Stimulated activated CD4-positive, alpha-beta T cell treated with anti-CD3 and anti-CD28 coated beads, Interleukin-1b, Interleukin-23, amount 100 ng/mL, for 1 hour (primary cell): ENCODE measurements at regions not wholly inside any gene's neighbourhood (a gene's known extent, or its start where the extent isn't known, plus 50 kb on each side); places are given as distances from the start of the nearest gene placed in this dataset.
"Not testable (repeated sequence)": the region's sequence is repeated elsewhere in the genome, so short reads cannot be mapped to it uniquely, and the experiment has no call there.

Experiments used
- DNase-seq, 2 donors: peaks; one replicate each; pipeline ENCODE4 v3.0.0-alpha.2; 2020; ENCODE audit warnings: low read depth in 2 of 2

- no peak for DNase-seq
Measured at GRCh38 chr6:131336596-131336995, 201.3 kb downstream of the AKAP7 start.

DNA sequence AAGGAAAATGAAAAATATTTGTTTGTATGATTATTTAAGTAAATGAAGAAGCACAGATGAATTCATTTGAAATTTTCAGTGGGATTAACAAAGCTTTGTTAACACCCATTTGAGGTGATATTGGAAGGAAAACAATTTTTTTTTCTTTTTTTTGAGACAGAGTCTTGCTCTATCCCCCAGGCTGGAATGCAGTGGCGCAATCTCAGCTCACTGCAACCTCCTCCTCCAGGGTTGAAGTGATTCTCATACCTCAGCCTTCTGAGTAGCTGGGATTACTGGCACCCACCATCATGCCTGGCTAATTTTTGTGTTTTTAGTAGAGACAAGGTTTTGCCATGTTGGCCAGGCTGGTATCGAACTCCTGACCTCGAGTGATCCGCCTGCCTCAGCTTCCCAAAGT is 211.6 kb downstream of the AKAP7 start:
- DNase-seq, result not testable (repeated sequence)

DNA sequence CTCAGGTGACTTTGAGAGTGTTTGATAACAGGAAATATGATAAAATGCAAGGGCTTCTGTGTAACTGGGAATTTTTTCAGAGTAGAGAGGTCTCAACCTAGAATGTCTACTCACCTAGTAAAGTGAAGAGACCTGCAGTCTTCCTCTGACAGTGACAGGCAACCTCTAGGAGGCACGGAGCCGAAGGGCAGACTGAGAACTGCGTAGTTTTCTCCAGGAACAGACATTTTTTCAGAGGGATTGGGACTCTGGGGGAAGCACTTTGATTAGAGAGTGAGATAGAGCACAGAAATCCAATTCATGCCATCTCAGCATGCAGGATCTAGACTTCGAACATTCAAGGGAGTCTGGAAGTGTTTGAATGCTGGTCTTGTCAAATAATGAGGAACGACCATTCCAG is 213.3 kb downstream of the AKAP7 start:
- no peak for DNase-seq

DNA sequence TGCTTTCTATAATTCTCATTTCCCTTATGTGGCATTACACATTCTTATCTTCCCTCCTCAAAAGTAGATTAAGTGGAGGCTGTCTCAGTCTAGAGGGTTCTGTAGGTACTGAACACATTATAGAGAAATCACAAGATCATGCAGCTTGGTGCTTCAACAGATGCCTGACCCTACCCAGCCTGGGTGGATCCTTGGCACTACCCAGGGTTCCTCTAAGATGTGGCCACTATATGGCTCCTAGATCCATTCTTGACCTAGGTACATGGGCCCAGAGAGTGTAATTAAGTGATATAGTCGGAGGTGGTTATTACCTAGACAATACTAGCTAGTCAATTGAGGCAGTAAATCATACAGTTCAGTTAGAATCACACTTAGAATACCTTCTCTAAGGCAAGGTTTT is 213.9 kb downstream of the AKAP7 start:
- no peak for DNase-seq

DNA sequence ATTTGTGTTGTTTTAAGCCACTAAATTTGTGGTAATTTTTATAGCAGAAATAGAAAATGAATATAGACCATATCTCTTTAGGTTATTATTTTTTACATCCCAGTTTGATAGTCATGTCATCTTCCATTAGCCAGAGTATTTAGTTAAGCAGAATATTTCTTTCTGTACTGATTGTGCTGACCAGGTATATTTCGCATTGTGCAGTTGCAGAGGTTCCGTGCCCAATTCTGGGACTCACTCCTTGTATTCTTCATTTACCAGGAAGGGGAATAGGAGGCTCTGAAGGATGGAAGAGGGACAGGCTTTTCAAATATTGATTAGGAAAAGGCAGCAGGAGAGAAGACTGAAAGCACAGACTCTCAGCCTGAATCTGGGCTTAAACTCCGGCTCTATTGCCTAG is 217.8 kb downstream of the AKAP7 start:
- DNase-seq, result no peak

DNA sequence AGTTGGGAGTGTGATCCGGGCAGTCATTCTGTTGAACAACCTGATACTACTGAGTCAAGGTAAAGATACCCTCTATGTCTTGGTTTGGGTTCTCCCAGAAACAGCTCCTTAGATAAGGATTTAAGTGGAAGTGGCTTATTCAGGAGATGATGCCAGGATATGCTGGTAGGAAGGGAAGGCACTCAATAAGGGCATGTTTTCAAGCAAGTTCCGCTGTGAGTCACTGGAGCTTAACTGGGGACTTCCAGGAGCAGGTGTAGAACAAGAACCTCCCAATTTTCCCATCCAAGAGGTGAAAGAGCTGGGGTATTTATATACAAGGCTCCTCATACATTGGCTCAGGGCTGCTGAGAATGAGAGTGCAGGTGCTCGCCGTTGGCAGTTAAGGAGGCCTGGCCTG is 218.6 kb downstream of the AKAP7 start:
- DNase-seq, result no peak

GRCh38 chr6:131354356-131354755 is 218.7 kb upstream of the ARG1 start:
- DNase-seq, result no peak

DNA sequence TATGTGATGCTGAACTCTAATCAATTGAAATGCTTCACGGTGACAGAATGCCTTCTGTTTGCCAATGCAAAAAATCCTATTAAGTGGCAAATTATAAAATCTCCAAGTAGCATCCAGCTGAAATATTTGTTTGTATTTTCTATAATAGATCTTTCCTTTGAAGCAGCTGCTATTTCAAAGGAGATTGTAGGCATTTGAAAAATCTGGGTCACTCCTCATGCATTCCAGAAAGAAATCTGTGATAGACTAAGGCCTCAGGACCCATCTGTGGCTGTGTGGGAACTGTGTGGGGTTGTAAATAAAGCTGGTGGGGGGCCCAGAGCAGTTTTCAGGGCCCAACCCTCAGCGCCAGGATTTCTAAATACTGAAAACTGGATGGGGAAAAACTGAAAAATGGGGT is 216.9 kb upstream of the ARG1 start:
- DNase-seq, result no peak

- DNase-seq, result no peak
Measured at GRCh38 chr6:131357501-131357900, 215.5 kb upstream of the ARG1 start.

- DNase-seq, result no peak
Measured at GRCh38 chr6:131362070-131362469, 211.0 kb upstream of the ARG1 start.

- DNase-seq, result no peak
Measured at GRCh38 chr6:131362696-131363095, 210.3 kb upstream of the ARG1 start.

DNA sequence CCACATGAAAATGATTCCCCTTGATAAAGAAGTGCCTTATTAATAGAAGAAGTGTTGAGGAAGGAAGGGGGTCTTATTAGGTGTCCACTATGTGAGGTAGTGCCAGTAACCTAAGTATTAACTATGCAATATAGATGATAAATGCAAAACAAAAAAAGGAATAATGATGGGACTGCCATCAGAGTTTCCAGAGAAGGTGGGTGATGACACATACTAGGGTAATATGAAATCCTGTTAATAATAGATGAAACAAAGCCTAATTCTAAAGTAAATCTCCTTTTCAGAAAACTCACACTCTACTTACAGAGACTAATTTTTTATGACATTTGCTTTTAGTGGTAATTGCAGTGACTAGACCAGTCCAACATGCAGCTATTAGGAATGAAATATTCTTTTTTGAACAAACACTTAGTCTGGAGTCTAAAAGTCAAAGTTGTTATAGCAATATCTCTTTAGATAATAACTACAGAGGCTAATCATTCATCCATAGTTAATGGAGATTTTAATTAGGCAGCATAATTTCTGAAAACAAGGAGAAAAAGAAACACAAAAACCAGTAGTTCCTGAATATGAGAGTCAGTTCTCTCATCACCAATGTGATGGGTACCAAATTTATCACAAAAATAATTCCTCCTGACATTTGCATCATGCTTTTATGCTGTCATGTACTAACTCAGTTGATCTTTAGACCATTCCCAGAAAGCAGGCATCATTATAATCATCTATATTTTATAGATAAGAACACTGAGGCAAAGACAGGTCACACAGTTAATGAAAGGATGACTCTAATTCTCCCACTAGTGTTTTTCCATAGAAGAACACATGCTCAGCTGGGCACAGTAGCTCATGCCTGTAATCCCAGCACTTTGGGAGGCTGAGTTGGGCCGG is 208.8 kb upstream of the ARG1 start:
- no peak for DNase-seq

- no peak for DNase-seq
Measured at GRCh38 chr6:131366223-131366622, 206.8 kb upstream of the ARG1 start.

- DNase-seq, result no peak
Measured at GRCh38 chr6:131367206-131367873, 205.7 kb upstream of the ARG1 start.

DNA sequence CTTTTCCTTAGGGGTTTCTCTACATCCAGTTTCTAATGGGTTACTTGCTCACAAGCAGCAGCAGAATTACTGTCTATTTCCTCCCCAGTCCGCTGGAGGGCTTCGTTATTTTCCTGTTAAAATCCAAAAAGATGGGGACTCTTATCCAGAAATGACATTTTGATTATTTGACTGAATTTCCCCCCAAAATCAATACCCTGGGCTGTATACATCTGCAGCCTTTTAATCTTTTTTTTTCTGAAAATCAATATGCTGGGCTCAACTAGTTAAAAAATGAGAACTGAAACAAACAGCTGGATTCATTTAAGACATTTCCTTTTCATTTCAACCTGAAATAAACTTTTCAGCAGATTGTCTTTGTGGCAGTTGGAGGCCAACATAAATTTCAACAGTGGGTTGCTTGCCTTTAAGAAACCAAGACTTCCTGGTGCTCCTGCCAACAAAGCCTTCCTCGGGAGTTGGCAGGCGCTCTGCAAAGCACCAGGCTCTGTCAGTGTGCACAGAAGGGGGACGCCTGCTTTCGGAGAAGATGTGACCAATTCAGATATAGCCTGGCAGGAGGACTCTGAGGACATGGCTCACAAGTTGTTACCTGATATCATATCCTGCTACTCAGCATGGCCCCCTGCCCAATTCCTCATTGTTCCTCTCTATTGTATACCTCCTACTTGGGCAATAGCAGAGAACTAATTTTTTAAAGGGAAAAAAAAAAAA is 204.7 kb upstream of the ARG1 start:
- no peak for DNase-seq

GRCh38 chr6:131372535-131372934 is 200.5 kb upstream of the ARG1 start:
- no peak for DNase-seq

GRCh38 chr6:131377112-131377705 is 195.8 kb upstream of the ARG1 start:
- DNase-seq, result no peak

DNA sequence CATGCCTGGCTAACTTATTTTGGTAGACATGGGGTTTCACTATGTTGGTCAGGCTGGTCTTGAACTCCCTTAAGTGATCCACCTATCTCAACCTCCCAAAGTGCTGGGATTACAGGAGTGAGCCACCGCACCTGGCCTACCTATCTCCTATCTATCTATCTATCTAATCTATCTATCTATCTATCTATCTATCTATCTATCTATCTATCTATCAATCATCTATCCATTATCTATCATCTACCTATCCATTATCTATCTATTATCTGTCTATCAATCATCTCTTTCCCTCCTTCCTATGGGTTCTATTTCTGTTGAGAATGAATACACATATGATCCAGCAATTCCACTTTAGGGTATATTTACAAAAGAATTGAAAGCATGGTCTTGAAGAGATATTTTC is 194.2 kb upstream of the ARG1 start:
- no peak for DNase-seq

DNA sequence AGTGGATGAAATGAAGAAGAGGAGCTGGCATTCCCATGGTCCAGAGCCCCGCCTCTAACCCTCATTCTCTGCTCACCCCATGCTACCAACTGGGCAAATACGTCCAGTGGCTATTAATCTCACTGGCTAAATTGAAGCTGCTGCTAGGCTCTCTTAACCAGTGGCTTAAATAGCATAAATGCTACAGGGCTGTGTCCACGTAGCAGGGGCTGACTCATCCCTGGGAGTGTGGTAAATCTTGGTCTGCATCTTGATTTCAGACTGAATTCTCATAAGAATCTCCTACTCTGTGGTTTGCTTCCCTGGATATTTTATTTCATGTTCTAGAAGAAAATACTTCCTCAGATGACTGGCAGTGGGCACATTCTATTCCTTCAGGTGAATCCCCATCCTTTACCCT is 193.1 kb upstream of the ARG1 start:
- no peak for DNase-seq

DNA sequence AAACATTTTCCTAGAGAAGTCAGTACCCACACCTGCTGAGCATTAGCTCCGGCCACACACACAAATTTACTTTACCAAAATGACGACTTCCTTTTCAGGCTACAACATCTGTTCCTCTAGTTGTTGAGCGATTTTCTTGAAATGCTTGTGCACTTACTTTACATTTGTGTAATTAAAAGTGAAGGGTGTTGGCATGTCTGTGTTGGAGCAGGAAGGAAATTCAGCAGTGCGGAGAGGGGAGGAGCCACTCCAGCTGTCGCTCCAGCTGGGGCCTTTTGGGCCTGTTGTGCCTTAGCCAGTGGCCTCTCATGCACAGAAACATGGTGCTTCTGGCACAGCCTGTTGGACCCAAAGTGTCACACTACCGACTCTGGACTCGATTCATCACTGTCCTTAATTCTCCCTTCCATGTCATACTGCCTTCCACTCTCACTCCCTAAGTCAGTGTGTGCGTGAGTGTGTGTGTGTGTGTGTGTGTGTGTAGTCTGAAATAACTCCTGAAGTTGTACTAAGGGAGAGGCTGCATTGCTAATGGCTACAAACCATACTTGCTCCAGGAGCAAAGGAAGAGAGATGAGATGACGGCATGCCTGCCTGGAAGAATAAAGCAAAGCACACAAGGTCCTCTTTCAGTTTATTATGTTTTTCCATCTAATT is 191.8 kb upstream of the ARG1 start:
- DNase-seq, result no peak

DNA sequence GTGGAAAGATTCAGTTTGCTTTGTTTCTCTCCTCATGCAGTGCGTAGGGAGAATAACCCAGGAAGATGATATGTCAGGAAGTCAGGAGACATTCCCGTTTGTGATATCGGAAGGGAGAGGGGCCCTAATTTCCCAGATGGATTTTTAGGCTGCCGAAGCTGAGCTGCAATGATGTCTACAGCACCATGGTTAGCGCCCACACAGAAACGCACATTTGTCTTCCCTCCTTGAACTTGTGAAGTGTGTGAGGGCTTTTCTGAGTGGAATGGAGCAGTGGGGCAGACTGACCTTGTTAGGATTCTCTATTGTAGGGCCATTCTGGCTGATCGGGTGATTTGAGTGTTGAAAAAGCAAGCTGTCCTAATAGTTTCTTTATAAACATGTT is 191.3 kb upstream of the ARG1 start:
- DNase-seq, result no peak

DNA sequence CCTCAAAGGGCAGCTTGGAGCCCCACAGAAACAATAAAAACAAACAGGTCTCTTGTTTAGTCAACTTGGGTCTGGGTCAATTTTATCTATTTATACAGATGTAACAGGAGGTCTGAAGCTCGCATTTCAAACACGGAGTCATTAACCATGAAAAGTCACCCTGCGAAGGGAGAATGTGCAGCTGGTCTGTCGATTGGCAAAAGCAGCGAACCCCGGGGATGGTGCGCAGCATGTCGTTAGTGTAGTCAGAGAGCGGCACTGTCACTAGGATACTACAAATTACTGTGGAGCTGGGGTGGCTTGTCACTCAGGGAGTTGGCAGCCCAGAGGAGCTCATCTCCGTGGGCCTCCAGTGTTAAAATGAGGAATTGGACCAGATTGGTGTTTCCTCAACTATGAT is 190.4 kb upstream of the ARG1 start:
- DNase-seq, result no peak
